Spleen (tissue), 11 donors: ENCODE measurements at regions not wholly inside any gene's neighbourhood (a gene's known extent, or its start where the extent isn't known, plus 50 kb on each side); places are given as distances from the start of the nearest gene placed in this dataset.

Experiments
- DNase-seq: peaks from one replicate; pipeline ENCODE4 v3.0.0-alpha.2; 2020
- H3K27ac ChIP-seq, 8 donors: fragments of 200-600 bp; sonication (generic) in 7 of 8; 1 replicate in 4 of 8; 2 replicates in 4 of 8; pipeline versions ENCODE4 v1.5.0 to v1.8.0; 2016 to 2021; ENCODE audit warnings: inconsistent platforms in 4 of 8, mild to moderate bottlenecking in 4 of 8, moderate library complexity in 1 of 8
- H3K27me3 ChIP-seq, 7 donors: fragments of 200-600 bp; sonication (generic) in 6 of 7; replicated peaks in 1 of 7; 1 replicate in 4 of 7; 2 replicates in 3 of 7; pipeline versions ENCODE4 v1.5.0 to v1.8.0; 2016 to 2021; ENCODE audit warnings: inconsistent platforms in 3 of 7, mild to moderate bottlenecking in 1 of 7
- H3K36me3 ChIP-seq, 6 donors: fragments of 200-600 bp; sonication (generic) in 5 of 6; 1 replicate in 4 of 6; 2 replicates in 2 of 6; pipeline versions ENCODE4 v1.5.0 to v1.8.0; 2016 to 2021; ENCODE audit warnings: inconsistent platforms in 2 of 6
- H3K4me1 ChIP-seq, 6 donors: fragments of 200-600 bp; sonication (generic) in 5 of 6; 1 replicate in 3 of 6; 2 replicates in 3 of 6; pipeline versions ENCODE4 v1.5.0 to v1.8.0; 2016 to 2021; ENCODE audit warnings: inconsistent platforms in 3 of 6
- H3K4me3 ChIP-seq, 8 donors: fragments of 200-600 bp; sonication (generic) in 7 of 8; 1 replicate in 4 of 8; 2 replicates in 4 of 8; pipeline versions ENCODE4 v1.5.0 to v1.8.0; 2016 to 2021; ENCODE audit warnings: inconsistent platforms in 4 of 8, mild to moderate bottlenecking in 4 of 8, moderate library complexity in 2 of 8
- H3K9me3 ChIP-seq, 8 donors: fragments of 200-600 bp; sonication (generic) in 7 of 8; 1 replicate in 4 of 8; 2 replicates in 4 of 8; pipeline versions ENCODE4 v1.5.0 to v1.8.0; 2016 to 2021; ENCODE audit warnings: inconsistent platforms in 4 of 8
- CTCF ChIP-seq, 11 experiments: fragments of 200-600 bp in 7 of 11; fragments of 450-650 bp in 4 of 11; sonication (generic) in 4 of 11; IDR thresholded peaks in 8 of 11; conservative IDR thresholded peaks in 3 of 11; 1 replicate in 7 of 11; 2 replicates in 4 of 11; pipeline versions ENCODE4 v1.4.0 to v1.8.0; 2016 to 2021; ENCODE audit warnings: antibody characterized with exemption in 11 of 11, inconsistent platforms in 4 of 11, mild to moderate bottlenecking in 1 of 11
- POLR2A ChIP-seq, 3 donors: fragments of 450-650 bp; IDR thresholded peaks; one replicate each; pipeline ENCODE4 v1.5.1; 2017; ENCODE audit warnings: antibody characterized with exemption in 3 of 3, mild to moderate bottlenecking in 1 of 3
- POLR2AphosphoS5 ChIP-seq, 3 donors: sonication (generic); formaldehyde crosslinking; IDR thresholded peaks; one replicate each; pipeline ENCODE4 v1.5.1; 2017; ENCODE audit warnings: antibody characterized with exemption in 3 of 3
- WGBS, 5 donors: extraction: QIAGEN DNeasy Blood & Tissue Kit in 3 of 5; methylation state at CpG; one replicate each; pipeline versions ENCODE4 v1.1.5 to v1.1.7; 2013 to 2018; 5-methylcytosine and 5-hydroxymethylcytosine counted together
- intact Hi-C: fragments of 100-400 bp; cut with DNase I; formaldehyde crosslinking; loops from one replicate; pipeline ENCODE4 v1.15.0; 2023; ENCODE audit warnings: low total_unique reads
- donor health status: healthy with polysubstance abuse.
- donor health status: DM: no; HTN: no; CAD: no; lungs with moderate emphysema.
- donor health status: DM: no; HTN: no; CAD: no.
- donor health status: Bipolar disorder and iron deficiency.
- donor health status: healthy.
- donor health status: DM: no; HTN: no; CAD: no.
- donor health status: DM: yes; HTN: yes; CAD: no.

GRCh38 chr7:20021066-20021465 lies 196.1 kb downstream of the MACC1 start:
- TF ChIP-seq POLR2AphosphoS5 (IDR thresholded peaks at IDR 0.05) (no peak), CTCF (IDR thresholded peaks at IDR 0.05 in 8 of 11, conservative IDR thresholded peaks at IDR 0.05 in 3 of 11) (no peak)
- intact Hi-C loops = no loop called here

GRCh38 chr7:20019757-20020432 lies 197.3 kb downstream of the MACC1 start:
- no peak for DNase-seq
- H3K4me1 ChIP-seq = peaks cover 0 to 18% (median 7%) of the 10 kb centered on the region in 6 donors
- no peak overlapping the region for H3K27ac ChIP-seq
- TF ChIP-seq POLR2AphosphoS5 (IDR thresholded peaks at IDR 0.05) (no peak), POLR2A (IDR thresholded peaks at IDR 0.05) (no peak), CTCF (IDR thresholded peaks at IDR 0.05 in 8 of 11, conservative IDR thresholded peaks at IDR 0.05 in 3 of 11) (no peak)
- no peak overlapping the region for H3K4me3 ChIP-seq
- H3K36me3 ChIP-seq = no peaks in the 10 kb centered on the region
- WGBS, 5 donors = 78 to 93% (median 85%) methylated on average over 2 of the region's 2 CpGs
- H3K9me3 ChIP-seq = no peaks in the 10 kb centered on the region
- intact Hi-C loops = no loop called here
- H3K27me3 ChIP-seq = no peaks in the 10 kb centered on the region

More at GRCh38 chr7:20021066-20021465, 196.1 kb downstream of the MACC1 start:
- H3K4me1 ChIP-seq = peaks cover 0 to 18% (median 7%) of the 10 kb centered on the region in 6 donors
- no peak for DNase-seq
- H3K4me3 ChIP-seq = no peak overlapping the region
- H3K27ac ChIP-seq = no peak overlapping the region
- no peaks in the 10 kb centered on the region for H3K27me3 ChIP-seq
- H3K9me3 ChIP-seq = no peaks in the 10 kb centered on the region
- no peaks in the 10 kb centered on the region for H3K36me3 ChIP-seq

GRCh38 chr7:20016669-20017068 lies 200.5 kb downstream of the MACC1 start:
- H3K4me3 ChIP-seq = no peak overlapping the region
- intact Hi-C loops = no loop called here
- no peaks in the 10 kb centered on the region for H3K9me3 ChIP-seq
- WGBS, 5 donors = 75 to 86% (median 81%) methylated on average over 2 of the region's 2 CpGs
- TF ChIP-seq POLR2AphosphoS5 (IDR thresholded peaks at IDR 0.05) (no peak), POLR2A (IDR thresholded peaks at IDR 0.05) (no peak), CTCF (IDR thresholded peaks at IDR 0.05 in 8 of 11, conservative IDR thresholded peaks at IDR 0.05 in 3 of 11) (no peak)
- no peak overlapping the region for H3K27ac ChIP-seq
- DNase-seq = no peak
- peaks cover 0 to 7% (median 3%) of the 10 kb centered on the region in 6 donors for H3K4me1 ChIP-seq
- H3K36me3 ChIP-seq = no peaks in the 10 kb centered on the region
- H3K27me3 ChIP-seq = no peaks in the 10 kb centered on the region

- H3K27me3 ChIP-seq = no peaks in the 10 kb centered on the region
- H3K4me1 ChIP-seq = no peaks in the 10 kb centered on the region
- no peaks in the 10 kb centered on the region for H3K36me3 ChIP-seq
- intact Hi-C loops = no loop called here
- H3K9me3 ChIP-seq = no peaks in the 10 kb centered on the region
- H3K27ac ChIP-seq = no peak overlapping the region
- H3K4me3 ChIP-seq = no peak overlapping the region
- WGBS, 5 donors = 70 to 76% (median 71%) methylated on average over 6 of the region's 6 CpGs
- TF ChIP-seq POLR2AphosphoS5 (IDR thresholded peaks at IDR 0.05) (no peak), POLR2A (IDR thresholded peaks at IDR 0.05) (no peak), CTCF (IDR thresholded peaks at IDR 0.05 in 8 of 11, conservative IDR thresholded peaks at IDR 0.05 in 3 of 11) (no peak)
- DNase-seq = no peak
These were observed 203.6 kb downstream of the MACC1 start for GRCh38 chr7:20013536-20013935.
